GM10248 (cell line): ENCODE measurements at regions not wholly inside any gene's neighbourhood (a gene's known extent, or its start where the extent isn't known, plus 50 kb on each side); places are given as distances from the start of the nearest gene placed in this dataset.

ENCODE experiments used
- CTCF ChIA-PET: fragments of 300-600 bp; sonication (Branson Sonifier 250); formaldehyde crosslinking; extraction: SDS; loops from one replicate; lab custom pipeline; 2021; ENCODE audit warnings: antibody characterized with exemption; lab: Yijun Ruan, JAX
- POLR2A ChIA-PET: fragments of 350-650 bp; sonication (Branson Sonifier 250); formaldehyde crosslinking; extraction: SDS; loops from one replicate; lab custom pipeline; 2020; ENCODE audit warnings: antibody characterized with exemption; lab: Yijun Ruan, JAX
- DNase-seq: peaks from one replicate; pipeline ENCODE4 v3.0.0; 2012; ENCODE audit errors: extremely low spot score
- CTCF ChIP-seq: IDR thresholded peaks from 2 replicates; pipeline ENCODE4 v1.5.1; 2012; ENCODE audit warnings: mild to moderate bottlenecking, low read depth; ENCODE audit errors: extremely low read depth, missing control alignments, control extremely low read depth

GRCh38 chr5:137567226-137567625 is 68.1 kb upstream of the SPOCK1 start:
- POLR2A ChIA-PET, result no interaction called here
- TF ChIP-seq CTCF, result no peak
- CTCF ChIA-PET, result interaction anchor here (1.1 kb wide), 1 partner anchor 12 kb away, joined by 3 read pairs; no protein-coding TSS in a partner anchor
- DNase-seq, result no peak

GRCh38 chr5:137566780-137567179 is 67.7 kb upstream of the SPOCK1 start:
- CTCF ChIA-PET, result interaction anchor here (1.1 kb wide), 1 partner anchor 13 kb away, joined by 3 read pairs; no protein-coding TSS in a partner anchor

GRCh38 chr5:137566118-137566541 is 67.0 kb upstream of the SPOCK1 start:
- TF ChIP-seq CTCF, result no peak
- POLR2A ChIA-PET, result no interaction called here
- no peak for DNase-seq
- CTCF ChIA-PET, result no interaction called here

More at GRCh38 chr5:137566780-137567179, 67.7 kb upstream of the SPOCK1 start:
- POLR2A ChIA-PET, result no interaction called here
- no peak for DNase-seq
- TF ChIP-seq CTCF, result no peak

- ChIA-PET CTCF (no interaction called here), POLR2A (no interaction called here)
- no peak for DNase-seq
- TF ChIP-seq CTCF, result no peak
These were observed 66.3 kb upstream of the SPOCK1 start for GRCh38 chr5:137565450-137565849.

- POLR2A ChIA-PET, result no interaction called here
- no peak for TF ChIP-seq CTCF
- CTCF ChIA-PET, result no interaction called here
- no peak for DNase-seq
These were observed 65.4 kb upstream of the SPOCK1 start for GRCh38 chr5:137564398-137564961.

GRCh38 chr5:137563646-137564397 is 64.7 kb upstream of the SPOCK1 start:
- CTCF ChIA-PET, result no interaction called here
- no peak for DNase-seq
- POLR2A ChIA-PET, result no interaction called here
- TF ChIP-seq CTCF, result no peak

GRCh38 chr5:137563301-137563645 is 64.1 kb upstream of the SPOCK1 start:
- TF ChIP-seq CTCF, result no peak
- ChIA-PET POLR2A (no interaction called here), CTCF (no interaction called here)
- no peak for DNase-seq
